NCI-H460 (cell line): ENCODE measurements at regions not wholly inside any gene's neighbourhood (a gene's known extent, or its start where the extent isn't known, plus 50 kb on each side); places are given as distances from the start of the nearest gene placed in this dataset.
"Not testable (repeated sequence)": the region's sequence is repeated elsewhere in the genome, so short reads cannot be mapped to it uniquely, and the experiment has no call there.

Experiments used
- DNase-seq: peaks from one replicate; pipeline ENCODE4 v3.0.0-alpha.2; 2016; ENCODE audit warnings: low read depth; ENCODE audit errors: extremely low read depth

GRCh38 chr10:22467393-22467792, 122.1 kb downstream of the SPAG6 start:
- DNase-seq: not testable (repeated sequence)

GRCh38 chr10:22468570-22469320, 123.4 kb downstream of the SPAG6 start:
- DNase-seq: no peak

- no peak for DNase-seq
These were observed 127.7 kb downstream of the SPAG6 start for GRCh38 chr10:22473044-22473443.

DNA sequence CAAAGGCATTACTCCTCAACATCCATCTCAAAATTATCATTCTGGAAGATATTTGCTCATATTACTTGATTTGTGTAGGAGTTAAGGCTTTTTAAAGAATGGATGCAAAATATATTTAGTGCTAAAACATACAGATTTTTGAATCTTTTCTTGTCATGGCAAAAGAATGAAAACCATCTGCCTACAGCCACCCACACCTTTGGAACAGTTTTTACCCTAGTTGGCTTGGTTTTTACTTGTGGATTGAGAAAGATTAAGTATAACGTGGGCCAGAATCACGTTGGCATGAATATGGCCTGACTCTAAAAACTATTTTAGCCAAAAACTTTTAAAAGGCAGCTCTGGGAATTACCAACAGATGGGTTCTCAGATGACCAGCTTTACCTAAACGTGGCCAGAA, 128.2 kb downstream of the SPAG6 start:
- no peak for DNase-seq

- DNase-seq: no peak
These were observed 130.6 kb downstream of the SPAG6 start for GRCh38 chr10:22475651-22476600.

- DNase-seq: no peak
These were observed 131.5 kb downstream of the SPAG6 start for GRCh38 chr10:22476601-22477321.

DNA sequence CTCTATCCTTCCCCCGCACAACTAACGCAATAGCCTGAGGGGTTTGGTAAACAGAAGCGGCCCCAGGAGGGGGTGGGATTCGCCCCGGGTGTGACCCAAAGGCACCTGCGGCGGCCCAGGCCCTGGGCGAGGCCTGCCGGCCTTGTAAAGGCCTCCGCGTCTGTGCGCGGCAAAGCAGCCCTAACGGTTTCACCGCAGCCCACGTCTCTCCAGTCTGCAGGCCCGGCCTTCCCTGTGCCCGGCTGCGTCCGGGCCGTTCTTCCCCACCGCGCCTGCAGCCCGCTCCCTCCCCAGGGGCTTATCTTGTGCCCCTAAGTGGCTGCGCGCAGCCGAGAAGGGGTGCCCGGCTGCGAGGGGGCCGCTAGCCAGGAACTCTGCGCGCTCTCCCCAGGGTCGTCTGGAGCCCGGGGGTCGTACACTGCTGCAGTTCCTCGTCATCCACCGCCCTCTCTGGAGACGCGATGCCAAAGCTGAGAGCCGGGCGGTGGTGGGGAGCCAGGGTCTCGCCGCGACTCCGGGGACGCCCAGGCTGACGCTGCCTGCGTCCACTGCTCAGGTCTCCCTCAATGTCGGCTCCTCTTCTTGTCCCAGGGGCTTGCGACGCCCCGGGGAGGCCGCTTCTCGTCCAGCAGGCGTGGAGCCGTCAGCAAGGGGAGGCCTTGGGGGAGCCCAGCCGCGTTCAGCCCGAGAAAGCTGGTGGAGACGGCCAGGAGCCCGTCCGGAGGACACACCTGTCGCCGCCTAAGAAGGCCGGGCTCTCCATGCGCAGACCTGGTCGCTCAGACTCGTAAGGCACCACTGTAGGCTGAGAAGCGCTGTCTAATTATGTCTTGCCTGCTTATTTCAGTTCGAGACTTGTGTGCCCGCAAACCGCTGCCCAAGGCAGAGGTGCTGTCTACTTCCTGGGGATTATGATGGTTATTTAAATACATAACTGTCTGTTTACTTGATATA, 132.3 kb downstream of the SPAG6 start:
- DNase-seq: no peak

- DNase-seq: no peak
These were observed 133.4 kb downstream of the SPAG6 start for GRCh38 chr10:22478555-22479334.

DNA sequence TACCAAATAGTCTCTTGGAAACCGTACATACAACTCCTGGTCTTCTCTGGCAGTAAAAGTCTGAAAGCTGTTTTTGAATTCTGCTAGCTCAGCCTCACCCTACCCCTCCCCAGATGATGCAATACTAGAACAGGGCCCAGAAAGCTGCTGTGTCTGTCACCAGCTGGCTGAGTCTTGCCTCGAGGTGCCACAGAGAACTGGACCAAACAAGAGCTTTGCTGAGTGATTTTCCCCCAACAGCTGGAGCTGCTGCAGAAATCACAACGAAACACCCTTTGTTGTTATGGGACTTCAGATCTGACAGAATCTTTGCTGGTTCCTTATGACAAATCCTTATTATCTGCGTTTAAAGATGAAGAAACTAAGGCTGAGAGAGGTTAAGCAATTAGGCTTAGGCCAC, 134.1 kb downstream of the SPAG6 start:
- DNase-seq: peak; percentile 8

DNA sequence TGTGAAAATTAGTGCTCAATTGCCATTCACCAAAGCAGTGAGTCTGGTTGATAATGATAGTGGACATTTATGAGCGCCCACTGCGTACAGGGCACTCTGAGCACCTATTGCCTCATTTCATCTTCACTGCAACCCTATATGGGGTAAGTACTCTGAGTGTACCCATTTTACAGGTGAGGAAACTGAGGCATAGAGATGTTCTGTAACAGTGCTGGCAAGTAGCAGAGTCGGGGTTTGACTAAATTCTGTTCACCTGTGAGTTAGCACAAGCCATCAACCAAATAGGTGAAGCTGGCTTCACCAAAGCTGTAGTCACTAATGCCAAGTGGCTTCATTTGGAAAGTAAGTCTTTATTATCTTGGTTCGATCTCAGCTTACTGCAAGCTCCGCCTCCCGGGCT, 135.8 kb downstream of the SPAG6 start:
- no peak for DNase-seq

DNA sequence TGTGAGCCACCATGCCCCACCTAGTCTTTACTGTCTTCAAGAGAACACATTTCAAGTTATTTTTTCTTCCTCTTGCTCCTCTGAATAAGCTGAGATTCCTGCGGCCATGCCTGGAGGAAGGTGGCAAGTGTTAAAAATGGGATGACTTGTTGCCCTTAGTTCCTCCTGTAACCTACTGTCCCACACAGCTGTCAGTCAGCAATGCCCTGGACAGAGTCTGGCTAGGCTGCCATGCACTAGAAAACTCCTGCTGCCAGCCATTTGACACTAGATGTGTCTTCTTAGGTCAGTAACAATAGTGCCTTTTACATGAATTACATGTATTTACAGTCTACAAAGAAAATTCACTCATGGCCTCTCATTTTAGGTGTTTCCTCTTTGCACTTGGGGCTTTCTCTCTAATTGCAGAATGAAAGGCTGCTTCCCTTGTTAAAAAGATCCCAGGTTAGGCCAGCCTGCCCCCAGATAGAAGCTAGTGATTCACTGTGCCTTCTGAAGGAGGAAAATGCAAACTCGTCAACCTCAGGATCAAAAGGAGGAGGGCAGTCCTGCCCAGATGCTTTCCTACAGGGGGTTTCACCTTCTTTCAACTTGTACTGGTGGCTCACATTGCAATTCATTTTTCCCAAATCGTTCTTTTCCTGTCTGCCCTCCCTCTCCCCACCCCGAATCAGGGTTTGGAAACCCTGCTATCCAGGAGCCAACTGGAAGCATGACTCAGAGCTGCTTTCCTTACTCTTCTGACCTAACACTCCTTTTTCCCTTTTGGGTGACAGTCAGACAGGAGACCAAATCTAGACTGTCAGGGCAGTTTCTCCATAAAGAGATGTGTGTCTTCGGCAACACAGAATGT, 136.6 kb downstream of the SPAG6 start:
- DNase-seq: no peak

DNA sequence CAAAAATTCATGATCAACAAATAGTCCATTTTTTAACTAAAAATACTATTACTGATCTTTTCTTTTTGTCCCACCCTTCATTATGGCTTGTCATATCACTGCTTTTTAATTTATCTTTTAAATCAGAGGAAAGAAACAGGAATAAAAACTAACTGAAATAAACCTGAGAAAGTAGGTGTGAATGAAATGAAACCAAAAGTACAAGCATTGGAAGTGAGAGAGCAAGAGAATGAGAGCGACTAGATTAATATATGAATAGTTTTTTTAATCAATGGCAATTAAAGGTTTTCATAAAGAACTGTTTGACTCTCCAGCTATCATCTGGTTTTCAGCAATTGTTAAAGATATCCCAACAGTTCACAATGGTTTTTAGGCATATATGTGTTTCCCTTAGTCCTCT, 137.8 kb downstream of the SPAG6 start:
- no peak for DNase-seq
